Skin epidermis (tissue), 12 donors: ENCODE measurements at regions not wholly inside any gene's neighbourhood (a gene's known extent, or its start where the extent isn't known, plus 50 kb on each side); places are given as distances from the start of the nearest gene placed in this dataset.

Experiments
- H3K27ac ChIP-seq, 21 experiments: fragments of 200-600 bp; sonication (generic) in 11 of 21; one replicate each; pipeline ENCODE4 v1.5.0; 2020; ENCODE audit warnings: mild to moderate bottlenecking in 3 of 21, inconsistent platforms in 2 of 21, moderate library complexity in 2 of 21
- H3K4me3 ChIP-seq, 7 experiments: fragments of 200-600 bp; sonication (generic) in 2 of 7; one replicate each; pipeline ENCODE4 v1.5.0; 2020; ENCODE audit warnings: inconsistent platforms in 2 of 7, mild to moderate bottlenecking in 2 of 7, moderate library complexity in 1 of 7

DNA sequence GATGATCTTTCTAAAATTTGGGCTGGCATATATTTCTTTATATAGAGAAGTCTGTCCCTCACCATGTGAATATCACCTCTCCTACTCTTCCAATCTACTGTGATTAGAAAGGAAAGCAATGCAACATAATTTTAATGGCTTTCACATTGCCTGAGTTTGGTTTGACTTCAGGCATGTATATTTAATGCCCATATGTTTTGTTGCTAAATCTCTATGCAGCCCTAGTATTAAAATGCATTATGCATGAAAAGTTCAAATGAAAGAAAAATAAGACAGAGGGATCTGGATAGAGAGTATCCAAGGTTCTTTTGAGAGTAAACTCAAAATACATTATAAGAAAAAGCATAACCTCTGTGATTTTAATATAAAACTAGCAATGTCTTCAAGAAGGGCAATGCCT is 518.3 kb downstream of the PRR16 start:
- Histone ChIP-seq H3K27ac (no peak overlapping the region), H3K4me3 (no peak overlapping the region)

DNA sequence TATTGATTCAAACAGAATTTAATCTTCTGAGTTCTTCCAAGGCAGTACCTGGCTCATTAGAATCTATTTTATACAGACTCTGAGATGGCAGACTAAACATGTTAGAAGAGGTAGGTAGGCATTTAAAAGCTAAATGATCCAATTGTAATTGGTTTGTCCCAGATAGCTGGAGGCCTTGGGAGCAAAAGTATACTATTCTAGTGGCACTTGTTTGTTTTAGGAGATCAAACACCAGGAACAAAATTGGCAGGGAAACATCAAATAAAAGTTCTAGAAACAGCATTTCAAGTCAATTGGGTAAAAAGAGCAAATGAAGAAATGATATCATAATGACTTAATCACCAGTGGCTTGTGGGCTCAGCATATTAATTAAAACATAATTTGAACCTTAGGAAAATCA is 521.4 kb downstream of the PRR16 start:
- H3K4me3 ChIP-seq, result no peak overlapping the region
- no peak overlapping the region for H3K27ac ChIP-seq

DNA sequence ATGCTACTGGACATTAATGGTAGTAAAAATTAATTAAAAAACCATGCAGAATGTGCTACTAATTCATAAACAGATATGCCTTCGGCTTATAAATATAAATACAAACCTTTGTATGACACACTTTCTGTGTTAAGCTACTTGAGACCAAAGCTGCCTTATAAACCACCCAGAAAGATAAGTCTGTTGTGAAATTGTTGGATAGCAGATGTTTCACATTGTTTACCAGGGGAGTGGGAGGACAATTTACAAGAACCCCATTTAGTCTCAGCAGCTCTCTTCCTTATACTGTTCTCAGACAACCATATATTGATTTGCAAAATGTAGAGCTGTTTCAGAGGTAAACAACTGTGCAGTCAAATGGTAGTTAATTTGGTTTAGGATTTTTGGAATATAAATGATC is 524.4 kb downstream of the PRR16 start:
- Histone ChIP-seq H3K4me3 (no peak overlapping the region), H3K27ac (no peak overlapping the region)

DNA sequence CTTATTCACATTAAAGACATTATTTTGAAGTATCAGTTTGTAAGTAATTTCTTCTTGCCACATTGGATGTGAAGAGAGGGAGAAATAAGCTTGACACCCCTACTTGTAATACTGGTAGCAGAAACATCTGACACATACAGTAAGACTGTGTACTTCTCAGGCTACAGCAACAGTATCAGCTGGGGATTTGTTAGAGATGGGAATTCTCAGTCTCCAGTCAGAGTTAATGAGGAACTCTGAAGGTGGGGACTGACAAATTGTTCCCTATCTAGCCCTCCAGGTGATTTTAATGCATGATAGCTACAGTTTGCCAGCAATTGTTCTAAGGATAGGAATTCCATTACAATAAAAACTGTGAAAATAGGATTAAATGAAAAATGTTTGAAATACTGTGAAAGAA is 524.8 kb downstream of the PRR16 start:
- no peak overlapping the region for H3K27ac ChIP-seq

DNA sequence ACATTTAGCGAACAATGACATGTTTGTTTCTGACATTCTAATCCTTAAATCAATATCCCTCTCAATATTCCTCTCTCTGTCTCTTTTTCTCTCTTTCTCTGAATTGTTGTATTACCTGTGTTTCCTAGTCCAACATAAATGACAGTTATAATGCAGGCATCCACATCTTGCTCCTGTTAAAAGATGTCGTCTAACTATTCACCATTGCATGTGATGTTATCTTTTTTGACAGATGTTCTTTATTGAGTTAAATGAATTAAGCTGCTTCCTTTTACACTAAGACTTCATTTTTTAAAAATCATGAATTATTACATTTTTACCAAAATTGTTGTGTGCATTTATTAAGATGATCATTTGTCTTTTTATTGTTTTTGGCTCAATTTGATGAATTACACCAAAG is 527.5 kb downstream of the PRR16 start:
- Histone ChIP-seq H3K4me3 (no peak overlapping the region), H3K27ac (no peak overlapping the region)

More for the DNA sequence above, 524.8 kb downstream of the PRR16 start:
- H3K4me3 ChIP-seq, result no peak overlapping the region

DNA sequence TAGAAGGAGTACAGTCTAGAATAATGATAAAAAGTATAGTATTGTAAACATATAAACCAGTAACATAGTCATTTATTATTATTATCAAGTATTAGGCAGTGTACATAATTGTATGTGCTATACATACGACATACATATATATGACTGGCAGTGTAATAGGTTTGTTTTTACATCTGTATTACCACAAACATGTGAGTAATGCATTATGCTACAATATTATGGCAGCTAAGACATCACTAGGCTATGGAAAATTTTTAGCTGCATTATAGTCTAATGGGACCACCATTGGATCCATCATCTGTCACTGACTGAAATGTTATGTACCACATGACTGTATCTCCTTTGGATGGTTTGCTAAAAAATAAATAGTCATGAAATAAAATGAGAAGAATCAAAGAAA is 530.0 kb downstream of the PRR16 start:
- H3K4me3 ChIP-seq, result no peak overlapping the region
- no peak overlapping the region for H3K27ac ChIP-seq

DNA sequence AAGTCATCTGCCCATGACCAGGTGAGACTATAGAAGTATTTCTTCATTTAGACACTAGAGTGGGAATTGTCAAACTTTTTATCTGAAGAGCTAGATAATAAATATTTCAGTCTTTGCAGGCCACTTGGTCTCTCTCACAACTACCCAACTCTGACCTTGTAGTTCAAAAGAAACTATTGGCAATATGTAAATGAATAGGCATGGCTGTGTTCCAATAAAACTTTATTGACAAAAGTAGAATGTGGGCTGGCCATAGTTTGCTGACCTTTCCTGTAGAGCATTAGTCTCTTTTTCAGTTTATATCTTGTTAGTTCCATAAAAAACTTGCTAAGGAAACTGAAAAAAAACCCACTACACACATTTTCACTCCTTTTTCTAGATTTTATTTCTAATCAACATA is 535.5 kb downstream of the PRR16 start:
- Histone ChIP-seq H3K4me3 (no peak overlapping the region), H3K27ac (no peak overlapping the region)

DNA sequence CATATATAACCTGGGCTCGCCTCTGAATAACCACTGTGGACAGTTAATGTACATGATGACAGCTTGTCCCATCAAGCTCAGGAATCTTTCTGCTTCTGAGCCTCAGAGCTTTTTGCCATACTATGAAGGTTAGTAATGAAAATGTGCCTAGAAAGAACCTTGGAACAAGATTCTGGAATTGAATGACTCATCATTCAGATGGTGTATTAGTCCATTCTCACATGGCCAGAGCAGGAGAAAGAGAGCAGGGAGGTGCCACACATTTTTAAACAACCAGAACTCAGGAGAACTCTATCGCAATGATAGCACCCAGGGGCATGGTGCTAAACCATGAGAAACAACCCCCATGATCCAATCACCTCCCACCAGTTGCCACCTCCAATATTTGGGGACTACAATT is 542.1 kb downstream of the PRR16 start:
- H3K27ac ChIP-seq, result no peak overlapping the region

DNA sequence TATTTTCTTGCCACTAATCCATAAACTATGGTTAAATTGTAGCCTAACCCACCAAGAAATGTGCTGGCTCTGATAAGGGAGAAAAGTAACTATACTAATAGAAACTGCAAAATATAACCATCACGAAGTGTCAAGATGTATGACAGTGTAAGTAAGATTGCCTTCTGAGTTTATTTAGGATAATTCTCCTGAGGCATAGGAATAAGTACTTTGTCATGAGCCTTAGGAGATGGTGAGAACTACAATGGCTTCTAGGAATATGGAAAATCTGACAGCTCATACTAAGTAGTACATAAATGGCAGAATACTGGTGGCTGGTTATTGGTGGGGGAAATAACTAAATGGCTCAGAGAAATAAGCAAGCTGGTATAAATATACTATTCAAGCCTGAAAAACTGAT is 543.9 kb downstream of the PRR16 start:
- Histone ChIP-seq H3K27ac (no peak overlapping the region), H3K4me3 (no peak overlapping the region)

More for the DNA sequence above, 542.1 kb downstream of the PRR16 start:
- H3K4me3 ChIP-seq, result no peak overlapping the region

DNA sequence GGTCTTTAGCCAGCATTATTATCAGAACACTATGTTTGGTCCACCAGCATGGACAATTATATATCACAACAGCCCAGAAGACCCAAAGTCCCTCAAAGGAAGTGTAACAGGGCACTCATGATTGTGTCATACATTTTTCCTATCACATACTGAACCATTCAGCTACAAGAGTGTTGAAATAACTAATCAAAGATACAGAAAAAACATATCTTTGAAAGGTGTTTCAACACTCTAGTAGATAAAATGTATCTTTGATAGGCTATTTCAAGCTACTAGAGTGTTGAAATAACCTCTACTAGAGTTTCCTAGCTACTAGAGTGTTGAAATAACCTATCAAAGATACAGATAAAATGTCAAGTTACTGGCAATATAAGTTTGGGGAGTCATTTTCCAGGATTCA is 545.0 kb downstream of the PRR16 start:
- Histone ChIP-seq H3K27ac (no peak overlapping the region), H3K4me3 (no peak overlapping the region)

DNA sequence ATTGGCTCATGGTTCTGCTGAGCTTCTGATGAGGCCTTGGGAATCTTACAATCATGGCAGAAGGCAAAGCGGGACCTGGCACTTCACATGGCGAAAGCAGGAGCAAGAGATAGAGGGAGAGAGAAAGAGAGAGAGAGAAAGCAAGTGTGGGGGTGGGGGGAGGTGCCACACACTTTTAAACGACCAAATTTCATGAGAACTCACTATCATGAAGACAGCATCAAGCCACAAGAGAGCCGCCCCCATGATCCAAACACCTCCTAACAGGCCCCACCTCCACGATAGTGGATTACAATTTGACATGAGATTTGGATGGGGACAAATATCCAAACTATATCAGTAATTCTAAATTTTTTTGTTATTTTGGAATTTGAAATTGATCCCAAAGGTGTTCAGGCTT is 553.9 kb downstream of the PRR16 start:
- Histone ChIP-seq H3K27ac (no peak overlapping the region), H3K4me3 (no peak overlapping the region)

DNA sequence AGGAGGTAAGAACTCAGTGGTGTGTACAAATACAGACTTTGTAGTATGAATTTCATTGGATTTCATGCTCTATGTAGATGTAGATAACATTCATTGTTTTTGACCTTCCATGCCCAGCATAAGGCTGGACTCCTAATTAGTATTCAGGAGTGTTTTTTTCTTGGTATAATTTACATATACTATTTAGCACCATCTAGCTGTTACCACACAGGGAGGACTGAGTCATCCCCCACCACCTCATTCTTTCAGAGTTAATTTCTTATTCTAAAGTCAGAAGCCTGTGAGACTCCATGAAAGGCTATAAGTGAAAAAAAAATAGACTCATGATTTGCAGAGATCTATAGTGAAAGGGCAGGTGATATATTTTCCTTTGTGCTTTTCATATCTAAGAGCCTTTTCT is 555.0 kb downstream of the PRR16 start:
- Histone ChIP-seq H3K4me3 (no peak overlapping the region), H3K27ac (no peak overlapping the region)

DNA sequence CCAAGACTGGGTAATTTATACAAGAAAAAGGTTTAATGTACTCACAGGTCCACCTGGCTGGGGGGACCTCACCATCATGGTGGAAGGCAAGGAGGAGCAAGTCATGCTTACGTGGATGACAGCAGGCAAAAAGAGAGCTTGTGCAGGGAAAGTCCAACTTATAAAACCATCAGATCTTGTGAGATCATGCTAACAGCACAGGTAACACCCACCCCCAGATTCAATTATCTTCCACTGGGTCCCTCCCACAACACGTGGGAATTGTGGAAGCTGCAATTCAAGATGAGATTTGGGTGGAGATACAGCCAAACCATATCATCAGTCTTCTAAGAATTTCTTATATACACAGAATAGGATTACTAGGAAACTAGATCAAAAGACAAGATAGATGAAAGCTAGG is 555.6 kb downstream of the PRR16 start:
- Histone ChIP-seq H3K4me3 (no peak overlapping the region), H3K27ac (no peak overlapping the region)

DNA sequence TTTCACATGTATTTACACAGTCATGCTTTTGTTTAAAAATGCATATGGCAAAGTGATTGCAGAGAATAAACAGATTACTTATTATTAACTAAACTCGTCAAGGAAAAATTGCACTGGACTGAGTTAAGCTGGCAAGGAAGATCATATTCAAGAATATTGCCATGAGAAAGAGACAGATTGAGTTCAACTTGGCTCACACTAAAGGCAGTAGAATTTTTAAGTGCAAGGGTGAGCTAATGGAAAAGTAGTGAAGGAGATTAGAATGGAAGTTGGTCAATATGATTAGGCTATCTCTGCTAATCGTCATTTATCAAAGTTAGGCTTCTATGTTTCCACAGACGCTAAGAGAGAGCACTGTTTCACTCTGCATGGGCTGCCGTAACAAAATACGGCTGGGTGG is 557.6 kb downstream of the PRR16 start:
- H3K27ac ChIP-seq, result no peak overlapping the region

DNA sequence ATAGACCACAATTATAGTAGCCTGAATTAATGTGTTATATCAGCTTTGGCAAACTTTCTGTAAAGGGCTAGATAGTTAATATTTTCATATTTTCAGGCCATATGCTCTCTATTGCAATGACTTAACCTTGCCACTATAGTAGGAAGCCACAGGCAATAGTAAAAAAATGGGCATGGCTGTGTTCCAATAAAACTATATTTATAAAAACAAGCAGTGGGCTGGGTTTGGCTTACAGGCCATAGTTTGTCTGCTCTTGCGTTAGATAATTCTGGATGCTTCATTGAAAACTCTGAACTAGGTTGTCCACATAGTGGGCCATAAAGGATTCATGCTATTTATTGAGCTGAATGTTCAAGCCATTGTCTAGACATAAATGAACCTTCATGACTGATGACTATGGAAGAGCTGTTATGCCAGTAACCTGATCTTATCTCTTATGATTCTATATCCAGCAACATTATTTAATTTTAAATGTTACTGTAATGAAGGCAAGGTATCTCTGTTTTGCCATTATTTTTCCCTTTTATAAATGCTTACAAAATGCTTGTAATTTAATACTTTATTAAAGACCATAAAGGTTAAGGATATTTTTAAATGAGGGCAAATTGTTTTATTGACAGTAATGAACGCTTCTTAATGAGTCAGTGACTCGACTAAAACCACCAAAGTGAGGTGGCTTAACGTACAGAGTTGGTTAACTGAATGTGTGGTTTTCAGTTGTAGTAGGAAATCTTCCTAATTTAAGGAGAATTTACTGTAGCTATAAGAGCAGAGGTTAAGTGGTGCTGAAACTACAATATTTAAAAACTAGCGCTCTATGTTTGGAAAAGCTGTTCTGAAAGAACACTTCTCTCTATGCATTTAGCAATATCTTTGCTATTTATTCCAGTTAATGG is 560.6 kb downstream of the PRR16 start:
- H3K27ac ChIP-seq, result no peak overlapping the region
- no peak overlapping the region for H3K4me3 ChIP-seq

More for the DNA sequence above, 557.6 kb downstream of the PRR16 start:
- no peak overlapping the region for H3K4me3 ChIP-seq

DNA sequence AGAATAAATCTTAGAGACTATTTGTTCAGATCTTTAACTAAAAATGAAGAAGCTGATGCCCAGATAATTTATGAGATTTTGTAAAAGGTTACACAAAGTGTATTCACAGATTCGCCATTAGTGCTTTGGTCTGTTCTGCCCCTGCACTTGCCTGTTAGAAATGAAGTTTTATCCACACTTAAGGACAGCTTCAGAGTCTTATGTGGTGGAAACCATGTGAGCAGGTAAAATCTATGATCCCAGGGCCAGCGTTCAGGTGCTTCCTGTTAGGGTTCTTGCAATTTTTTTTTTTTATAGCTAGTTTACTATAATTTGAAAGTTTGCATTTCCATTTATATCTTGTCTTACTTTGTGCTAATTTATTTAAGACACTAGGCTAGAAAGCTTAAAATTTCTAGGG is 561.6 kb downstream of the PRR16 start:
- Histone ChIP-seq H3K27ac (no peak overlapping the region), H3K4me3 (no peak overlapping the region)

DNA sequence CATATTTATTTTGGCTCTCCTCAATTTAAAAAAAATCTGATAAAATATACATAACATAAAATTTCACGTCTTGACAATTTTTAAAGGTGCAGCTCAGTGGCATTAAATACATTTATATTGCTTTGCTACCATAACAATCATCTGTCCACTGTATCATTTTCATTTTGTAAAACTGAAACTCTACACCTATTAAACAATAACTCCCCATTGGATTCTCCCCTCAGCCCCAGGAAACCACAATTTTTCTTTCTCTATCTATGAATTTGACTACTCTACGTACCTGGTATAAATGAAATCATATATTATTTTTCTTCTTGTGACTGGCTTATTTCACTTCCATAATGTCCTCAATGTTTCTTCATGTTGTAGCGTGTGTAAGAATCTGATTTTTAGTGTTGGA is 563.5 kb downstream of the PRR16 start:
- Histone ChIP-seq H3K27ac (no peak overlapping the region), H3K4me3 (no peak overlapping the region)

DNA sequence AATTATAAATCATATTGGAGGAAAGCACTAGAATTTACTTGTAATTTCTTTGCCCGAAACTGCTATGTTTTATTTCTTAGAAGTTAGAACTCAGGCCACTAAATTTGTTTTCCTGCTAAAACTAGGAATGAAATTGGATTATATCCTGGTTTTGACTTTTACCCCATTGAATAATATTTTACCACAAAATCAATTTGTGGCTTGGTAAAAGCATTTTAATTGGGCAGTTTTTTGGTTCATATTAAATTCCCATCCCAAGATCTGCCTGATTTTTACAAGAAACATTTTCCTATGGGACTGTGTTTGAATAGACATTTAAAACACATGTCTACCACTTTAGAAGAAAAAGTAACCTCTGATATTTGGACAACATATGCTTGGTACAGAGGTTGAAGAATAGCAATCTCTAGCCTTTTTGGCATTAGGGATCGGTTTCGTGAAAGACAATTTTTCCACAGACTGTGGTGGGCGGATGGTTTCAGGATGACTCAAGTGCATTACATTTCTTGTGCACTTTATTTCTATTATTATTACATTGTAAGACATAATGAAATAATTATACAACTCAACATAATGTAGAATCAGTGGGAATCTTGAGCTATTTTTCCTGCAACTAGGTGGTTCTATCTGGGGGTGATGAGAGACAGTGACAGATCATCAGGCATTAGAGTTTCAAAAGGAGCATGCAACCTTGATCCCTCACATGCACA is 565.6 kb downstream of the PRR16 start:
- Histone ChIP-seq H3K27ac (no peak overlapping the region), H3K4me3 (no peak overlapping the region)

DNA sequence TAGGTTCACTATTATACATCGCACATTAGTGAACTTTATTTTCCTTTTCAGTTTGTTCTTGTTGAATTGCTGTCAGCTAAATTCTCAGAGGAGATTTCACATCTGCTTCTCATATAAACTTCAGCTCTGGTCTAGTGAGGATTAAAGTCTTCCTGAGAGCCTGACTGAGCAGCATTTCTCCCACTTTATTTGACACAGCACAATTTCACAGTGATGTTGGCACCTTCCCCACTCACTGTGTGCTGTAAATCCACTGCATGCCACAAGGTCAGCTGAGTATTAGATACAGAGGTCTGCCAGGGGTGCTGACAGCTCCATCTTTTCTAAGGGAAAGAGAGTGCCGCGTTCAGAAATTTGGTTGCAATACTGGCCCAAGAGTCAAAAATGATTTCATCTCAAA is 567.4 kb downstream of the PRR16 start:
- no peak overlapping the region for H3K27ac ChIP-seq
- H3K4me3 ChIP-seq, result no peak overlapping the region

DNA sequence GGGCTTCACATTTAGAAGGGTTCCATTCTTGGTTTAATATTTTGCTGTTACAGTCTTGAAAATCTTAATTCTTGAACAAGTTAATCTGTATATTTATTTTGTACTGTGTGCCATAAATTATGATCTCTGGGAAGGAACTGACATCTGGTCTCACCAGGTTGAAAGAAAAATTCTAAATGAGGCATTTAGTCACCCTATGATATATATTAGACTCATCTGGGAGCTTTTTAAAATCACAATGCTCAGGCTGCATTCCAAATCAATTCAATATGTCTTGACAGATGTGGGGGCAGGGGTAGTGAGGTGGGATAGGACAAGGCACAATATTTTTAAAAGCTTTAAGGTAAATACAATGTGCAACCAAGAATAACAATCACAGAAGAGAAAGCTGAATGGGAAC is 569.2 kb downstream of the PRR16 start:
- Histone ChIP-seq H3K4me3 (no peak overlapping the region), H3K27ac (no peak overlapping the region)

DNA sequence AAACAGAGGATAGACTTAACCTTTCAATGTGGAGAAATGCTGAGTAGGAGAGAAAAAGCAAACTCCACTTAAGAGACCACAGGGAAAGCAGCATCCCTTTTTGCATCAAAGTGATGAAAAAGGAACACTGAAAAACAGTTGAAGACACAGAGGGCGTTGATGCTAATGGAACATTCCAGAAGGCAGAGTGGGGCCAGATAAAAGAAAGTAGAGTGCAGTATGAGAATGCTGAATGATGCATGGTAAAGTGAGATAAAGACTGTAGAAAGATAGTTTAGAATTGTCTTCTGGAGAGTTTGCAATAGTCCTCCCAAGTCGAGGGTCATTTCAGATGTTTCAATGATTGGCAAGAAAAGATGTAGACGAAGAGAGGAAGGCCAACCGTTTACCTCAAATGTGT is 574.3 kb downstream of the PRR16 start:
- Histone ChIP-seq H3K4me3 (no peak overlapping the region), H3K27ac (no peak overlapping the region)
